Inferior parietal cortex (tissue), 1 donor: ENCODE measurements at regions not wholly inside any gene's neighbourhood (a gene's known extent, or its start where the extent isn't known, plus 50 kb on each side); places are given as distances from the start of the nearest gene placed in this dataset.

Source experiments
- DNase-seq: peaks from one replicate; pipeline ENCODE4 v3.0.0-alpha.2; 2016; ENCODE audit errors: extremely low spot score

- no peak for DNase-seq
Observed at GRCh38 chr1:87508247-87508787, 179.6 kb downstream of the LMO4 start.

GRCh38 chr1:87510540-87510939, 181.9 kb downstream of the LMO4 start:
- DNase-seq: no peak

- no peak for DNase-seq
Observed at GRCh38 chr1:87511449-87511848, 182.8 kb downstream of the LMO4 start.

- no peak for DNase-seq
Observed at GRCh38 chr1:87512431-87512830, 183.8 kb downstream of the LMO4 start.

GRCh38 chr1:87513255-87513654, 184.6 kb downstream of the LMO4 start:
- no peak for DNase-seq

GRCh38 chr1:87513966-87514660, 185.4 kb downstream of the LMO4 start:
- DNase-seq: no peak

- DNase-seq: no peak
Observed at GRCh38 chr1:87515781-87516180, 187.1 kb downstream of the LMO4 start.

- DNase-seq: no peak
Observed at GRCh38 chr1:87518794-87519193, 190.1 kb downstream of the LMO4 start.

- DNase-seq: no peak
Observed at GRCh38 chr1:87521452-87521851, 192.8 kb downstream of the LMO4 start.

- DNase-seq: no peak
Observed at GRCh38 chr1:87523466-87523865, 194.8 kb downstream of the LMO4 start.

GRCh38 chr1:87524021-87524754, 195.5 kb downstream of the LMO4 start:
- no peak for DNase-seq

GRCh38 chr1:87528754-87529517, 200.3 kb downstream of the LMO4 start:
- DNase-seq: no peak

- DNase-seq: no peak
Observed at GRCh38 chr1:87530042-87530807, 201.5 kb downstream of the LMO4 start.

GRCh38 chr1:87535551-87535950, 206.9 kb downstream of the LMO4 start:
- no peak for DNase-seq

- DNase-seq: no peak
Observed at GRCh38 chr1:87539147-87539546, 210.5 kb downstream of the LMO4 start.

- no peak for DNase-seq
Observed at GRCh38 chr1:87542697-87543096, 214.0 kb downstream of the LMO4 start.

GRCh38 chr1:87549738-87550137, 221.1 kb downstream of the LMO4 start:
- no peak for DNase-seq

GRCh38 chr1:87553511-87553910, 224.8 kb downstream of the LMO4 start:
- DNase-seq: no peak

GRCh38 chr1:87555366-87555765, 226.7 kb downstream of the LMO4 start:
- DNase-seq: no peak

GRCh38 chr1:87556326-87556725, 227.6 kb downstream of the LMO4 start:
- no peak for DNase-seq

- DNase-seq: no peak
Observed at GRCh38 chr1:87558921-87559320, 230.2 kb downstream of the LMO4 start.

GRCh38 chr1:87560137-87560536, 231.5 kb downstream of the LMO4 start:
- DNase-seq: no peak
